IMR-90 (cell line): ENCODE measurements at regions not wholly inside any gene's neighbourhood (a gene's known extent, or its start where the extent isn't known, plus 50 kb on each side); places are given as distances from the start of the nearest gene placed in this dataset.

Source experiments
- ATAC-seq: fragments of 200-7000 bp; cut with Tn5 transposase; 2 replicates; pipeline ENCODE4 v1.9.1; 2020; ENCODE audit warnings: low read depth, mild to moderate bottlenecking, moderate library complexity
- BruUV-seq: library from RNA; stranded (reverse); fragments of 400-500 nt; replicated peaks from 2 replicates; lab custom pipeline; 2021; lab: Mats Ljungman, UMichigan
- CTCF ChIA-PET: fragments of 300-600 bp; formaldehyde crosslinking; extraction: SDS; loops from one replicate; lab custom pipeline; 2021; ENCODE audit warnings: antibody characterized with exemption; lab: Yijun Ruan, JAX
- POLR2A ChIA-PET: fragments of 300-600 bp; sonication (Branson Sonifier 250); formaldehyde crosslinking; loops from one replicate; lab custom pipeline; 2022; ENCODE audit warnings: antibody characterized with exemption; ENCODE audit not compliant: unreplicated experiment; lab: Charles Lee
- DNase-seq: peaks from one replicate; pipeline ENCODE4 v3.0.0; 2013
- H2AFZ ChIP-seq: replicated peaks from 2 replicates; pipeline ENCODE3; 2013; ENCODE audit warnings: low read length, mild to moderate bottlenecking; ENCODE audit not compliant: poor library complexity
- H2AK5ac ChIP-seq: 2 replicates; pipeline ENCODE4 v1.6.1; 2013; ENCODE audit warnings: low read depth, low read length, inconsistent platforms
- H2AK9ac ChIP-seq: replicated peaks from 2 replicates; pipeline ENCODE3; 2013; ENCODE audit warnings: mild to moderate bottlenecking, low read depth, low read length, moderate library complexity; ENCODE audit not compliant: poor library complexity
- H2BK120ac ChIP-seq: 2 replicates; pipeline ENCODE4 v1.6.1; 2013; ENCODE audit warnings: low read depth, low read length, inconsistent platforms
- H2BK15ac ChIP-seq: 3 replicates; pipeline ENCODE4 v1.6.1; 2013; ENCODE audit warnings: low read depth, low read length, inconsistent platforms
- H2BK20ac ChIP-seq: 2 replicates; pipeline ENCODE4 v1.6.1; 2013; ENCODE audit warnings: low read depth, mild to moderate bottlenecking, inconsistent platforms, low read length, moderate library complexity
- H2BK5ac ChIP-seq: 2 replicates; pipeline ENCODE4 v1.6.1; 2013; ENCODE audit warnings: mild to moderate bottlenecking, low read depth, low read length, inconsistent platforms; ENCODE audit not compliant: poor library complexity, severe bottlenecking
- H3K14ac ChIP-seq: replicated peaks from 2 replicates; pipeline ENCODE4 v1.6.1; 2013; ENCODE audit warnings: low read depth, low read length, inconsistent platforms
- H3K18ac ChIP-seq: 2 replicates; pipeline ENCODE4 v1.6.1; 2013; ENCODE audit warnings: low read depth, low read length, control low read depth
- H3K23ac ChIP-seq: 2 replicates; pipeline ENCODE4 v1.6.1; 2013; ENCODE audit warnings: low read depth, low read length, inconsistent platforms
- H3K27ac ChIP-seq: 2 replicates; pipeline ENCODE4 v1.5.1; 2013; ENCODE audit warnings: mild to moderate bottlenecking, control low read depth, low read length; ENCODE audit not compliant: insufficient read depth
- H3K27me3 ChIP-seq: 2 replicates; pipeline ENCODE4 v1.6.1; 2013; ENCODE audit warnings: low read length; ENCODE audit not compliant: control insufficient read depth, insufficient read depth
- H3K36me3 ChIP-seq: 2 replicates; pipeline ENCODE4 v1.6.1; 2013; ENCODE audit warnings: low read length, mixed read lengths; ENCODE audit not compliant: control insufficient read depth, insufficient read depth
- H3K4ac ChIP-seq: 2 replicates; pipeline ENCODE4 v1.6.1; 2013; ENCODE audit warnings: low read depth, low read length, inconsistent platforms
- H3K4me1 ChIP-seq: 2 replicates; pipeline ENCODE4 v1.6.1; 2013; ENCODE audit warnings: low read length, mixed read lengths; ENCODE audit not compliant: control insufficient read depth, insufficient read depth
- H3K4me2 ChIP-seq: 2 replicates; pipeline ENCODE4 v1.6.1; 2013; ENCODE audit warnings: low read depth, mild to moderate bottlenecking, control low read depth, low read length, moderate library complexity
- H3K4me3 ChIP-seq: 2 replicates; pipeline ENCODE4 v1.5.1; 2013; ENCODE audit warnings: low read depth, mild to moderate bottlenecking, control low read depth, low read length, moderate library complexity; ENCODE audit not compliant: insufficient read depth
- H3K56ac ChIP-seq: 2 replicates; pipeline ENCODE4 v1.6.1; 2013; ENCODE audit warnings: low read length, inconsistent platforms; ENCODE audit not compliant: insufficient read depth; ENCODE audit errors: extremely low read depth
- H3K79me1 ChIP-seq, 2 experiments: 2 replicates each; pipeline ENCODE4 v1.6.1; 2013; ENCODE audit warnings: low read length in 2 of 2, inconsistent platforms in 1 of 2, low read depth in 1 of 2
- H3K9ac ChIP-seq: 2 replicates; pipeline ENCODE4 v1.6.1; 2013; ENCODE audit warnings: low read depth, low read length, control low read depth
- H3K9me1 ChIP-seq: 2 replicates; pipeline ENCODE4 v1.6.1; 2013; ENCODE audit warnings: low read length, inconsistent platforms; ENCODE audit not compliant: insufficient read depth
- H3K9me3 ChIP-seq: 2 replicates; pipeline ENCODE4 v1.6.1; 2013; ENCODE audit warnings: low read length; ENCODE audit not compliant: control insufficient read depth, insufficient read depth
- H4K20me1 ChIP-seq: 2 replicates; pipeline ENCODE4 v1.6.1; 2013; ENCODE audit warnings: low read length, inconsistent platforms; ENCODE audit not compliant: insufficient read depth
- H4K5ac ChIP-seq: 2 replicates; pipeline ENCODE4 v1.6.1; 2013; ENCODE audit warnings: mild to moderate bottlenecking, low read depth, low read length, control low read depth
- H4K8ac ChIP-seq, 2 experiments: 2 replicates each; pipeline ENCODE4 v1.6.1; 2013; ENCODE audit warnings: low read depth in 2 of 2, low read length in 2 of 2, control low read depth in 1 of 2, inconsistent platforms in 1 of 2
- H4K91ac ChIP-seq: 2 replicates; pipeline ENCODE4 v1.6.1; 2013; ENCODE audit warnings: low read depth, low read length, inconsistent platforms; ENCODE audit not compliant: insufficient read depth
- POLR2A ChIP-seq: IDR thresholded peaks from 2 replicates; pipeline ENCODE4 v1.6.1; 2012; ENCODE audit warnings: mild to moderate bottlenecking, low read depth, low read length
- dilution Hi-C: fragments of 300-500 bp; cut with HindIII; formaldehyde crosslinking; loops from one replicate; pipeline ENCODE4 v1.14.3; 2018; ENCODE audit warnings: low sequenced_read_pairs; ENCODE audit not compliant: unreplicated experiment
- in situ Hi-C: fragments of 300-500 bp; cut with MboI; formaldehyde crosslinking; loops from 3 replicates; pipeline ENCODE4 v1.14.3; 2019; ENCODE audit warnings: low sequenced_read_pairs, inconsistent platforms, mixed read lengths
- intact Hi-C: fragments of 100-400 bp; cut with micrococcal nuclease; formaldehyde crosslinking; loops from 2 replicates; pipeline ENCODE4 v1.10.0; 2022
- TF ChIP-seq, protein P1 (sequence below): conservative IDR thresholded peaks from 2 replicates; pipeline ENCODE4 v1.5.1; 2012; ENCODE audit warnings: mild to moderate bottlenecking, low read depth, low read length, improper control_type of control experiment

DNA sequence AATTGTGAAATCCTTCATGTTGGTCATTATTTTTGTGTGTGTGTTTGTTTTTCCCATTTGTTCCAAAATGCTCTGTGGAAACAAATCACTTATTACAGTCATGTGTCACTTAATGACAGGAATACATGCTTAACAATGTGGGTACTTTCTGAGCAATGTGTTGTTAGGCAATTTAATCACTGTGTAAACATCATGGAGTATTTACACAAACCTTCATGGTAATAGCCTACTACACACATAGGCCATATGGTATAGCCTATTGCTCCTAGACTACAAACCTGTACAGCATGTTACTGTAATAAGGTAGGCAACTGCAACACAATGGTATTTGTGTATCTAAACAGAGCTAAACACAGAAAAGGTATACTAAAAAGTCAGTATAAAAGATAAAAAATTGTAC, 388.9 kb upstream of the PPP1R2C start:
- intact Hi-C loops (no loop called here), dilution Hi-C loops (no loop called here), in situ Hi-C loops (no loop called here)
- Histone ChIP-seq H2BK20ac (no peak overlapping the region), H3K23ac (no peak overlapping the region), H3K4me2 (no peak overlapping the region), H3K36me3 (no peaks in the 10 kb centered on the region), H3K4ac (no peak overlapping the region), H3K14ac (no peak overlapping the region), H2BK15ac (no peak overlapping the region), H4K5ac (no peak overlapping the region), H4K8ac (no peak overlapping the region), H4K20me1 (no peaks in the 10 kb centered on the region), H2BK5ac (no peak overlapping the region), H3K27ac (no peak overlapping the region), H3K79me1 (no peaks in the 10 kb centered on the region), H3K56ac (no peak overlapping the region), H3K4me1 (no peaks in the 10 kb centered on the region), H3K9me1 (no peaks in the 10 kb centered on the region), H3K9ac (no peak overlapping the region), H3K9me3 (no peaks in the 10 kb centered on the region), H3K18ac (no peak overlapping the region), H2AK5ac (no peak overlapping the region), H2AFZ (no peak overlapping the region), H3K4me3 (no peak overlapping the region), H4K91ac (no peak overlapping the region), H2BK120ac (no peak overlapping the region), H2AK9ac (no peak overlapping the region), H3K27me3 (no peaks in the 10 kb centered on the region)
- TF ChIP-seq POLR2A: no peak
- TF ChIP-seq, protein P1, sequence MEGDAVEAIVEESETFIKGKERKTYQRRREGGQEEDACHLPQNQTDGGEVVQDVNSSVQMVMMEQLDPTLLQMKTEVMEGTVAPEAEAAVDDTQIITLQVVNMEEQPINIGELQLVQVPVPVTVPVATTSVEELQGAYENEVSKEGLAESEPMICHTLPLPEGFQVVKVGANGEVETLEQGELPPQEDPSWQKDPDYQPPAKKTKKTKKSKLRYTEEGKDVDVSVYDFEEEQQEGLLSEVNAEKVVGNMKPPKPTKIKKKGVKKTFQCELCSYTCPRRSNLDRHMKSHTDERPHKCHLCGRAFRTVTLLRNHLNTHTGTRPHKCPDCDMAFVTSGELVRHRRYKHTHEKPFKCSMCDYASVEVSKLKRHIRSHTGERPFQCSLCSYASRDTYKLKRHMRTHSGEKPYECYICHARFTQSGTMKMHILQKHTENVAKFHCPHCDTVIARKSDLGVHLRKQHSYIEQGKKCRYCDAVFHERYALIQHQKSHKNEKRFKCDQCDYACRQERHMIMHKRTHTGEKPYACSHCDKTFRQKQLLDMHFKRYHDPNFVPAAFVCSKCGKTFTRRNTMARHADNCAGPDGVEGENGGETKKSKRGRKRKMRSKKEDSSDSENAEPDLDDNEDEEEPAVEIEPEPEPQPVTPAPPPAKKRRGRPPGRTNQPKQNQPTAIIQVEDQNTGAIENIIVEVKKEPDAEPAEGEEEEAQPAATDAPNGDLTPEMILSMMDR: no peak
- no peak for ATAC-seq
- BruUV-seq: no TSS peak
- ChIA-PET CTCF (no interaction called here), POLR2A (no interaction called here)
- DNase-seq: no peak
